Bone marrow (tissue), 2 donors: ENCODE measurements at regions not wholly inside any gene's neighbourhood (a gene's known extent, or its start where the extent isn't known, plus 50 kb on each side); places are given as distances from the start of the nearest gene placed in this dataset.

Experiments used
- DNase-seq, 2 donors: peaks; one replicate each; lab custom pipeline; 2025; lab: John Stamatoyannopoulos, UW

- DNase-seq = peak; percentile 3 to 18
These were observed 266.2 kb downstream of the NSG2 start for GRCh38 chr5:174311531-174312269.

DNA sequence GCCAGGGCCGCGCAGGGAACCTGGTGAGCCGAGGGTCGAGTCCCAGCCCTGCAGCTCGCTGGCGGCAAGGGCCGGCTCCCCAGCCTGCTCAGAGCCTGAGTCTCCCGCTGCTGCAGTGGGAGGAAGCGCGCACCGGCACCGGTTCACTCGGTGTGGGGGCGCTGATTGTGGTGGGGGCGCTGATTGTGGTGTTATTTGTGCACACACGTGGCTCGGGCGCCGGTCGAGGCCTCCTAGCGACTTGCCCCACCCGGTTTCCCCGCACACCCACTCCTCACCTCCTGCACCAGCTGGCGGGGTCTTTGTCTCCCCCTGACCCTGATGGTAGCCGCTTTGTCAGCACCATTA lies 266.7 kb downstream of the NSG2 start:
- no peak for DNase-seq

DNA sequence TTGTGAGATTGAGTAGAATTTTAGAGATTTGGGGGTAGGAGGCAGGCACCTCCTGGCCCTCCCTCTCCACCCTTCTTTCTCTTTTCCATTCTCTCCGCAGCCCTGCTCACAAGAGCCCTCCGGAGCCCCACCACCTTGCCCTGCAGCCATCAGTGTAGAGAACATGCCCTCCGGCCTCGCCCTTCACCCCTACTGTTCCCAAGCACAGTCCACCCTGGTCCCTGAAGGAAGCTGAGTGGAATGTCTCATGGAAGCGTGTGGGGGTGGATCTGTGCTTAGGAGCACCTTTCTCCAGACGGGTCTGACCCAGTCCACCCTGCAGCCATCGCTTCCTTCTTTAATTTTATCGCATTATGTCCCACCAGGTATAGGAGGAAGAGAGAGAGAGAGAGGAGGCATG lies 267.1 kb downstream of the NSG2 start:
- DNase-seq = no peak

GRCh38 chr5:174313615-174314014 lies 268.1 kb downstream of the NSG2 start:
- no peak for DNase-seq

DNA sequence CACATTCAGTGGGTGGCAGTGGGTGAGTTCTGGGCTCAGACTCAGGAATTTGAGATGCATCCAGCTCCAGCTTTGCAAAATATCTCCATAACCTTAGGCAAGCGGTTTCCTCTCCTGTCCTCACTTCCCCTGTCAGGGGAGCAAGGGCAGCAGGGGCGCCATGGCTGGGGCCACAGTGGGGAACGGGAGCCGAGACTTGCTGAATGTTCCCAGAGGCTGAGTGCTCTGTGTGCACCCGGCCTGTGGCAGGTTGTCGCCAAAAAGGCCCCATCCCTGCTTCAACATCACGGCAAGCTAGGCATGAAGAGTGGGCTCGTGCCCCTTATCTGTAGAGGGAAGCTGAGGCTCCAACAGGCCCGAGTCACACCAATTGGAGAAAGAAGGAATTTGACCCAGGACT lies 268.8 kb downstream of the NSG2 start:
- no peak for DNase-seq

DNA sequence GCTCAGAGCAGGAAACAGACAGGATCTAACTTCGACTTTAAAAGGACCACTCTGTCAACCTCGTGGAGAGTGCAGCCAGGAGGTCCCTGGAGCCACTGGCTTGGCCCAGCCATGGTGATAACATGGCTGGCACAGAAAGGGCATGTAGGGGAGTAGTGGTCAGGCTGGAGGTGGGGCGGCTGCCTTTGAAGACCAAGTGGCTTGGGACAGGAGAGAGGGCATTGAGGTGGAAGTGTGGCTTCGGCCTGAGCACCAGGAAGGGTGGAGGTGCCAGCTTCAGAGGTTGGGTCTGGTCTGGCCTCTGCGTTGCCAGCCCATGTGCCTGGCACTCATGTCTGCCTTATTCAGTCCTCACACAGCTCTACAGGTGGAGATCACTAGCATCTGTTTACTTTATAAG lies 270.0 kb downstream of the NSG2 start:
- no peak for DNase-seq

DNA sequence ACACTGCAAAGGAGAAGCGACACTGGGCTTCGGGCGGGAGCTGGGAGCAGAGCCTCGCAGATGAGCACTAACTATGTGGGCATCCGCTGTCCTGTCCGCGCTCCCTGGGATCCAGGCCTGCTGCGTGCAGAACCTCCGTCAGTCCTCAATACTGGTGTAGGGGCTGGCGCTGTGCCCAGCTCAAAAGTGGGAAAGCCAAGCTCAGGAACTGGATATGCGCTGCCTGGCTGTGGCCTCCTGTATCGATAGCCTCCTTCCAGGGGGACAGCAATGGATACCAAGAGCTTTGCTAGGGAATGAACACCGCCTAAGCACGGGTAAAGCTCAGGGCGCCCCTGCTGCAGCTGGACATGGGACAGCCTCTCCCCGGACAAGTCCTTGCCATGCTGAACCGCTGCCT lies 270.4 kb downstream of the NSG2 start:
- no peak for DNase-seq

DNA sequence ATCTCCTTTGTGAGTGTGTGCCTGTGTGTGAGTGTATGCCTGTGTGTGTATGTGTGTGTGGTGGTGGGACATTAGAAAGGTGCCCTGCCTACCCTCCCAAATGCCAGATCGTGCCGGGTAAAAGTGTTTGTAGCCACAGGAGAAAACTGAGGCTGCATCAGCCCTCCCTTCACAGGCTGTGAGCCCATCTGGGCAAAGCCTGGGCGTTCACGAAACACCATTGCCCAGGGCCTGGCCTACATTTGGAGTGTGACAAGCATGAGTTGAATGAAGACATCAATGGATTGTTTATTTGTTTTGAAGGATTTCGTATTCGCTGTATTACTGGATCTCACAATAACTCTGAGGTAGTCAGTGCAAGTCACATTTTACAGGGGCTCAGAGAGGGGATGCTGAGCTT lies 270.8 kb downstream of the NSG2 start:
- DNase-seq = no peak

DNA sequence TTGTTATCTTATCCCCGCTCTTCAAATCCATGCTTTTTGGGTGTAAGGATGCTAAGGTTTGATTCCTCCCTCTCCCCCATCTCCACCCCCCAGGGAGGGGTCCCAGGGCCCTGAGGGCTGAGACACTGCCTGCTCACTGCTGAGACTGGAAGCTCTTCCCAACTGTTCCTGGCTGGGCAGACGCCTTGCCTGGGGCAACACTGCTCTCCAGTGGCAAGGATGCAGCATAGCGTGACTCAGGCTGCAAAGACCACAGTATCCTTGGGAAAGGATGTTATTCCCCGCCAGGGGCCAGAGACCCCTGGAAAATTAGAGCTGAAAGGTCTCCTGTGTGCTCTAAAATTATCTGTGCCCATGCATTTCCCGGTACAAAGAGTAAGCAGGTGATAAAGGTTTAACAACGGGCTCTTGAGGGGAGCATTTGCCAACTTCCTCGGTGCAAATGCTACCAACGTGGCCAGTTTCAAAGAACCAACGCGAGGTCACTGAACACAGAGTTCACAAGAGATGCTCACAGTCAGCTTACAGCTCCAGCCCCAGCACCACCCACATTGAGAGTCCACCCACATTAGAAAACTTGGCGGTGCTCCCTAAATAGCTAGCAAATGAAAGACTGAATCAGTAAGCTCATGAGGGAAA lies 271.9 kb downstream of the NSG2 start:
- DNase-seq = no peak

DNA sequence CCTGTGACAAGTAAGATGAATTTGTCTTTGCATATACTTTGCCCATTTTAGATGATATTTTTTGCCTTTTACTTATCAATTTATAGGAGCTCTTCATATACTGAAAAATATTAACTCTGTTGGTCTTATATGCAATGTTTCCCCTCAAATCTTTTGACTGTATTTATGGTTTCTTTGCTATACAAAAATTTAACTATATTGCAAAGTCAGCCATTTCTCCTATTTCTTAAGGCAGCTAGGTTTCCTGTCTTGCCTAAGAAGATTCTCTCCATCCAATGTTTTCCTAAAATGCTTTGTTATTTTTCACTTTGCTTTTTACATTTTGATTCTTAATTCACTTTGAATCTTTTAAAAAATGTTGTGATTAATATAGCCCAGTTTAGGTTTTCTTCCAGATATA lies 273.1 kb downstream of the NSG2 start:
- no peak for DNase-seq

GRCh38 chr5:174319551-174319950 lies 274.0 kb downstream of the NSG2 start:
- no peak for DNase-seq

- no peak for DNase-seq
These were observed 274.5 kb downstream of the NSG2 start for GRCh38 chr5:174320051-174320450.

- DNase-seq = no peak
These were observed 278.4 kb downstream of the NSG2 start for GRCh38 chr5:174323878-174324281.

DNA sequence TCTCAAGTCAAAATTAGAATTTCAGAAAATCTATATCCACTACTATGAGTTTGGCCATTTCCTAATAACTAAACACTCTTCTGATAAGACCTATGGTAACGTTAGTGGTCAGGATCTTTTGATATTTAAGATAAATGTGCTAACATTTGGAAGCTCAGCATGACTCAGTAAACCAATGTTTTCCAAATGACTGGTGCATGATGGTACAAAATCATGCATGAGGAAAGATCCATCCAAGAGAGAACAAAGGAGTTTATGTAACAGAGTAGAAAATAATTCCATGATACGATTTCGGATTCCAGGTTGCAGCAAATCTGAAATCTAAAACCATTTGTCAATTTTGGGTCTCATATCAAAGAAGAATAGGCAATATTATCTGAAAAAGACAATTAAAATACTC lies 279.2 kb downstream of the NSG2 start:
- no peak for DNase-seq

GRCh38 chr5:174325431-174325830 lies 279.9 kb downstream of the NSG2 start:
- no peak for DNase-seq

DNA sequence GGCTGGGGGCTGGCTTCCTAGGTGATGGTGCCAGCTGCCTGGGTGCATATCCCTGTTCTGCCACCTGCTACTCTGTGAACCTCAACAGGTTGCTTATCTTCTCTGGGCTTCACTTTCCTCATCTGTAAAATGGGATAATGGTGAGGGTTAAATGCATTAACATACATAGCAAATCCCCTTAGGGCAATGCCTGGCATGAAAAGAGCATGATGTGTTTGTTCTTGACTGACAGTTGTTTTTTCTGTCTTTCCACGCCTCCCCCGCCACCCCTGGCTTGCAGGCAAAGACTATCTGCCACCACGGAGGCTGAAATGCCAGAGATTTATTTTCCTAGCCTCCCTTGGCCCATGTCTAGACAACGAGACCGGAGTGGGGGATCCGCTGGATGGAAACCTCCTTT lies 280.5 kb downstream of the NSG2 start:
- no peak for DNase-seq

DNA sequence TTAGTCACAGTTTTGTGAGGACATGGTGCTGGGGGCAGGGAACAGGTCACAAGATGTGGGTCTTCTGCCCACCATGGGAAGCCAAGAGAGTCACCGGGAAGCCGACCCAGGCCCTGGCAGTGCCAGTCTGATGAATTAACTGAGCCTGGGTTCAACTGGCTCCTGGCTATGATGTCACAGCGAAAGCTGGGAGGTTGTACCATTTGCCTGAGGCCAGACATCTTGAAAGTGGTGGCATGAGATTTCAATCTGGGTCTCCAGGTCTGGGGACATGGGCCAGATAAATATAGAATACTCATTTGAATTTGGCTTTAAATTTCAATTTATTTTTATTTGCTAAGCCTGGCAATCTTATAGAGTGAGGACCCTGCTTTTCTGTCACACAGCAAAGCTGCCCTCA lies 280.9 kb downstream of the NSG2 start:
- DNase-seq = no peak

- peak in 1 of 2 donors; percentile 10 for DNase-seq
These were observed 281.9 kb downstream of the NSG2 start for GRCh38 chr5:174327317-174327864.

GRCh38 chr5:174327896-174328295 lies 282.4 kb downstream of the NSG2 start:
- no peak for DNase-seq

GRCh38 chr5:174328631-174329299 lies 283.3 kb downstream of the NSG2 start:
- no peak for DNase-seq

DNA sequence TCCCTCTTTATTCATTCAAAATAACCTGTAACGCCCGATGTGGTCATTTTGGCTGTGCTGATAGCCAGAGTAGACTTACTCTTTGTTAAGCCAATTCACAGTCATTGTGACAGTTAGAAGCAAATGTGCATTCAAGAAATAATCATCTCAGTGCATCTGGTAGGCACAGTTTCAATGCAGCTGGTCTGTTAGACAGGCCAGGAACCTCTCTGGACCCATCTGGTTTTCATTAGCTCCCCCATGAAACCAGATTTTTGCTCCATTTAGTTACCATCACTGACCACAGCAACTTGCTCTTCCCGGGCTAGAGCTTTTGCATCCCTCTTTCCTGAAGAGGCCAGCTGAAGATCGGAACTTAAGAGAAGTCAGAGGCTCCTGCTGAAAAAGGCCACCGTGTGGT lies 284.2 kb downstream of the NSG2 start:
- no peak for DNase-seq

- DNase-seq = no peak
These were observed 290.3 kb downstream of the NSG2 start for GRCh38 chr5:174335682-174336364.

- no peak for DNase-seq
These were observed 291.0 kb downstream of the NSG2 start for GRCh38 chr5:174336479-174336878.
